RWPE1 (cell line): ENCODE measurements at regions not wholly inside any gene's neighbourhood (a gene's known extent, or its start where the extent isn't known, plus 50 kb on each side); places are given as distances from the start of the nearest gene placed in this dataset.

Experiments used
- CTCF ChIA-PET: fragments of 350-600 bp; sonication (Branson Sonifier 250); formaldehyde crosslinking; extraction: SDS; loops from one replicate; lab custom pipeline; 2021; lab: Yijun Ruan, JAX
- POLR2A ChIA-PET: fragments of 400-600 bp; formaldehyde crosslinking; extraction: SDS; loops from one replicate; lab custom pipeline; 2020; ENCODE audit warnings: antibody characterized with exemption; ENCODE audit not compliant: low non-redundant PET; lab: Yijun Ruan, JAX
- DNase-seq: peaks from one replicate; pipeline ENCODE4 v3.0.0; 2012; ENCODE audit warnings: low spot score
- H3K27ac ChIP-seq: fragments of 450-650 bp; 2 replicates; pipeline ENCODE4 v1.5.1; 2017
- CTCF ChIP-seq: fragments of 450-650 bp; conservative IDR thresholded peaks from 2 replicates; pipeline ENCODE4 v1.5.1; 2017; ENCODE audit warnings: low read depth, mild to moderate bottlenecking

- no peak for TF ChIP-seq CTCF
- ChIA-PET CTCF (interaction anchor here (0.6 kb wide), 1 partner anchor 85 kb away, joined by 3 read pairs; no protein-coding TSS in a partner anchor), POLR2A (no interaction called here)
- no peak overlapping the region for H3K27ac ChIP-seq
- DNase-seq = no peak
Measured at GRCh38 chr5:72741805-72742204, 74.7 kb upstream of the TNPO1 start.

GRCh38 chr5:72733810-72734209, 82.7 kb upstream of the TNPO1 start:
- CTCF ChIA-PET = interaction anchor here (0.5 kb wide), 1 partner anchor 66 kb away, joined by 3 read pairs; no protein-coding TSS in a partner anchor
- TF ChIP-seq CTCF = no peak

GRCh38 chr5:72723581-72723980, 92.9 kb upstream of the TNPO1 start:
- POLR2A ChIA-PET = no interaction called here

More at GRCh38 chr5:72733810-72734209, 82.7 kb upstream of the TNPO1 start:
- no peak for DNase-seq
- POLR2A ChIA-PET = no interaction called here
- H3K27ac ChIP-seq = no peak overlapping the region

GRCh38 chr5:72722792-72723452, 93.5 kb upstream of the TNPO1 start:
- no peak for DNase-seq
- no peak overlapping the region for H3K27ac ChIP-seq
- TF ChIP-seq CTCF = no peak
- ChIA-PET CTCF (no interaction called here), POLR2A (no interaction called here)

More at GRCh38 chr5:72723581-72723980, 92.9 kb upstream of the TNPO1 start:
- CTCF ChIA-PET = interaction anchor here (1.6 kb wide), 1 partner anchor 18 kb away, joined by 3 read pairs; no protein-coding TSS in a partner anchor
- no peak for DNase-seq
- no peak overlapping the region for H3K27ac ChIP-seq
- no peak for TF ChIP-seq CTCF

- H3K27ac ChIP-seq = no peak overlapping the region
- no peak for DNase-seq
- ChIA-PET CTCF (no interaction called here), POLR2A (no interaction called here)
- no peak for TF ChIP-seq CTCF
Measured at GRCh38 chr5:72721844-72722243, 94.6 kb upstream of the TNPO1 start.

- DNase-seq = no peak
- TF ChIP-seq CTCF = no peak
- POLR2A ChIA-PET = no interaction called here
- CTCF ChIA-PET = no interaction called here
- no peak overlapping the region for H3K27ac ChIP-seq
Measured at GRCh38 chr5:72720205-72720604, 96.3 kb upstream of the TNPO1 start.
